Activated gamma-delta T cell treated with Interleukin-2 at 50 U/mL for 16 hours (primary cell): ENCODE measurements at regions not wholly inside any gene's neighbourhood (a gene's known extent, or its start where the extent isn't known, plus 50 kb on each side); places are given as distances from the start of the nearest gene placed in this dataset.
"Not testable (repeated sequence)": the region's sequence is repeated elsewhere in the genome, so short reads cannot be mapped to it uniquely, and the experiment has no call there.

Experiments
- DNase-seq: peaks from one replicate; pipeline ENCODE4 v3.0.0-alpha.2; 2020

GRCh38 chr1:234956821-234957329 is 171.8 kb downstream of the TOMM20 start:
- no peak for DNase-seq

GRCh38 chr1:234955107-234955731 is 173.4 kb downstream of the TOMM20 start:
- no peak for DNase-seq

DNA sequence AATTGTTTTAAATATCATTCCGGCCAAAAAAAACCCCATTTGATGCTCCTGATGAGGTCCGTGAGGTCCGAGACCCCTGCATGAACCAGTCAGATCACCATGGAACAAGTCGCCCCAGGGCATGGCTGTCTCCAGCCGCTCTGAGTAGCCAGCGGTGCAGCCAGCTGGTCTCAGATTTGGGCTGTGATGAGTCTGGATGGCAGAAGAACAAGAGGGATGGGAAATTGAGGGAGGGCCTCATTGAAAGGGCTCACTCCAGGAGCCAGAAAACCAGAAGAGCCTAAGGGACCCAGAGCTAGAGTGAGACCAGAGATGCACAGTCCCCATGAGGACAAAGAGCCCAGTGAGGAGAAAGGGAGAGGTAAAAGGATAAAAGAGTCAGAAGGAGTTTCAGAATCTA is 174.0 kb downstream of the TOMM20 start:
- no peak for DNase-seq

GRCh38 chr1:234953655-234954405 is 174.8 kb downstream of the TOMM20 start:
- DNase-seq = no peak

GRCh38 chr1:234950598-234950997 is 178.0 kb downstream of the TOMM20 start:
- no peak for DNase-seq

DNA sequence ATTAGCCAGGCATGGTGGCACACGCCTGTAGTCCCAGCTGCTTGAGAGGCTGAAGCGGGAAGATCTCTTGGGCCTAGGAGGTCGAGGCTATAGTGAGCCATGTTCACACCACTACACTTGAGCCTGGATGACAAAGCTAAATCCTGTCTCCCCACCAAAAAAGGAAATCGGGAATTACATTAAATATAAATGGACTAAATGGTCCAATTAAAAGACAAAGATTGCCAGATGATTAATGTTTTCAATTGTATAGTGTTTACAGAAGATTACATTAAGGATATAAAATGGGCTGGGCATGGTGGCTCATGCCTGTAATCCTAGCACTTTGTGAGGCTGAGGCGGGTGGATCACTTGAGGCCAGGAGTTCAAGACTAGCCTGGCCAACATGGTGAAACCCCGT is 179.1 kb downstream of the TOMM20 start:
- not testable (repeated sequence) for DNase-seq

- no peak for DNase-seq
These were observed 183.9 kb downstream of the TOMM20 start for GRCh38 chr1:234944439-234945344.

DNA sequence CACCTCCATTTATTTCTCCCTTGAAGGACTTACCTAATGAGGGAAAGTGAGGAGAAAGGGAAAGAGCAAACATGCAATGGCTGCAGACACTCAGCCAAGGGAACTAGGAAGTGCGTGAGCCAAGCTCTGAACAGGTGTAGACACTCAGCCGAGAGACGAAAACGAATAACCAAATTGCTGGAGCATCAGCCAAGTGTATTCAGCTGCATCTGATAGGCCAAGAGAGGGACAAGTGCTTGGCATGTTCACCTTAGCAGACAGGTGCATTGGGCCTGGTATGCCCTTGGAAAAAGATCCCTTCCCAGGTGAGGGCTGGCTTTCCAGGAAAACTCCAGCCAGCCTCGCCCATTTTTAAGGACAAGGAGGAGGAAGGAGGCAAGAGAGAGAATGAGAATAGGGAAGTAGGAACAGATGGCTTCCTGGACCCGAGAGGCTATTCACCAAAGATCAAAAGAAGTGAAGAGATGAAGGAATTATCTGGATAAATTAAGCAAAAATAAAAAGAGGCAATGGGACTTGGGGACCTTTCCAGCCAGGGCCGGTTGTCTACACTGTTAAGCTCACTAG is 184.7 kb downstream of the TOMM20 start:
- no peak for DNase-seq

- DNase-seq = no peak
These were observed 185.6 kb downstream of the TOMM20 start for GRCh38 chr1:234942879-234943506.

DNA sequence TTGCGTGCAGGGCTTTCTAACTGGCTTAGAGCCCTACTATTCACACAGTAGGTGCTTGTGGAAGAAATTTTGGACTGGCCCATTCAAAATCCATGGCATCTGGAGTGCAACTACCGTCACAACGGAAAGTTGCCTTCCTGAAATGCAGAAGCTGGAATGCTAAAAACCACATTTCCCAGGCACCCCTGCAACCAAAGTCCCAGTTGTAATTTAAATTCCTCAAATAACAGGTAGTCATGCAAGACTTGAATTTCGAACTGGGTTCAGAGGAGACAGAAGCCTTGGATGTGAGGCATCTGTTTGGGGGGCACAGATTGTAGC is 186.7 kb downstream of the TOMM20 start:
- no peak for DNase-seq

DNA sequence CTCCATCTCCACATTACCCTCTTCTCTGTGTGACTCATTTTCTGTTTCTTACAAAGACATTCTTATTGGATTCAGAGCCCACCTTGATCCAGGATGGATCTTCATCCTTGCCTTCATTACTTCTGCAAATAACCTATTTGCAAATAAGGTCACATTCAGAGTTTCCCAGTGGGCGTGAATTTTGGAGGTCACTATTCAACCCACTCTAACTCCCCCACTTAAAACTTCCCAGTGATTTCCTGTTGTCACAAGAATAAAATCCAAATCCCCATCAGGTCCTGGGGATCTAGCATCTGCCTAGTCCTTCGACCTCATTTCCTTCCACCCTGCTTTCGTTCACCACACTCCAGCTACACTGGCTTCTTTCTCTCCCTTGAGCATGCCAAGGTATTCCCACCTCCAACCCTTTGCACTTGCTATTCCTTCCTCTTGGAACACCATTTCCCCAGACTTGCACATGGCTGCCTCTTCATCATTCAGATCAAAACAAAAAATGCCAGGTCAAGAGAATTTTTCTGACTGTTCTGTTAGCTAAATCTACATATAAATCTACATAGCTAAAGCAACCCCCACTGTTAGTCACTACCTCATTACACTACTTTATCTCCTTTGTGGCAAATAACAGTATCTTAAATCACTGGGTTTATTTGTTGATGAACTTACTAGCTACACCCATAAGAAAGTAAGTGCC is 187.2 kb downstream of the TOMM20 start:
- DNase-seq = no peak

GRCh38 chr1:234940841-234941240 is 187.8 kb downstream of the TOMM20 start:
- no peak for DNase-seq

- DNase-seq = no peak
These were observed 189.7 kb downstream of the TOMM20 start for GRCh38 chr1:234938924-234939323.

DNA sequence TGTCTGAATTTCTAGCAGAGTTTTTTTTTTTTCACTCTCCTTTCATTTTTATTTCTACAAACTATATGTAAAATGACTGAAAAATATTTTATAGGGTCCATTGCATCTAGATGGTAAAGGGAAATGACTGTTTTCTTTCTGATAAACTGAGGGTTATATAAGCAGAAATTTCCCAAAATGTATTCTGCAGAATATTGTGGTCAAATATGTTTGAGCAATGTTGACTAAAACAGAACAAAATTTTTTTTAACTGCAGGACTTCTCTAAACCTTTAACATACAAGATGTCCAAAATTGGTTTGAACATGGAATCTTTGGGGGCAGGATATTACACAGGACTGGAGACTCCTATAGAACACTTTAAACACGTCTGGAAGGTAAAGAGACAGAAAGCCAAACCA is 190.5 kb downstream of the TOMM20 start:
- no peak for DNase-seq

GRCh38 chr1:234936612-234937389 is 191.8 kb downstream of the TOMM20 start:
- DNase-seq = no peak

- DNase-seq = no peak
These were observed 194.0 kb downstream of the TOMM20 start for GRCh38 chr1:234934611-234935033.

DNA sequence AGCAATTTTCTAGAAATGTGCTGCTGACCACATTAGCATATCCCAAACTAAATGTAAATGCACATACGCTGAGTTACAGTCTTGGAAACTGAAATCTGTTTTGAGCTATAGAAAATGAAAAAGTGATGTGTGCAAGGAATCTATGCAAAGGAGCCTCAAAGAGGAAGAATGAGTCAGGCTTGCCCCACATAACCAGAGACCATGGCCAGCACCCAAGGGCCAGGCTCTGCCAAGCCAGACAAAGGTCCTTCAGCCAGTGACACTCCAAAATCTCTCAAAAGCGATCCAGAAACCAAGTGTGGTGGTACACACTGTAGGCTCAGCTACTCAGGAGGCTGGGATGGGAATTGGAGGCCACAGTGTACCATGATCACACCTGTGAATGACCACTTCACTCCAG is 195.2 kb downstream of the TOMM20 start:
- no peak for DNase-seq

DNA sequence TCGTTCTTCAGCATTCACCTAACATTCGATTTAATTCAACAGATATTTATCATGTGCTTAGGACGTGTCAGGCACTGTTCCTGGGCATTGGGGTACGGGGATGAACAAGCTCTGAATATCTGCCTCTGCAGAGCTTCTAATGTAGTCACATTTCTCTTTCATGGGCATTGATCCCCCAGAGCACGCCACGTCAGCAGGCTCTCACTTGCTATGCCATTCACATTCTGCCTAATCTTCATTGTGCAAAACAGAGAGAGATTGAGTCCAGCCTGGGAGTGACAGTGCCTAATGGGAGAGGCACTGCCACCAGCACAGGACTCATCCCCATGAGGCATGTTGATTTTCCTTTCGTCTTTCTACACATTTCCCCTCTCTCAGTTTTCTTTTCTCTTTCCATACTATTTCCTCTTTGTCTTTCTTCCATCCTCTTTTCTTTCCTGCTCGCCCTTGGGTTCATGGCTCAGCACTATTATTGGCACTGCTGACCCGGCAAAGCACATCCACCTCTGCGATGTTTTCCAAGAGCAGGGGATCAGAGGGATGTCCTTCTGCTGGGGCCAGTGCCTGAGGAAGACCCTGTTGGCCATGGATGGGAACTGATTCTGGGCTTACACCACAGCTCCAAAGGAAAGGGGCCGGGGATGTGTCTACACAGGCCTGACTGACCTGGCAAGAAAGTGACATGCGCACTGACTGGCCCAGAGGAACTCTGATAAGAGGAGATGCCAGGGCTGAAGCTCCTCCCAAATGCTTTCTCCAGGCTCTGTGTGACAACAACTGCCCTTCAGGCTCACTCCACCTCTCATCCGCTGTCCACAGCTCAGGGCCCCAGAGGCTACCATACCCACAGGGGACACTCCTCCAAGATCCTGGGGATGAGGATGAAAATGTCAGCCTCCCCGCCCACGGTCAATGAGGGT is 195.9 kb downstream of the TOMM20 start:
- DNase-seq = no peak

GRCh38 chr1:234932106-234932505 is 196.5 kb downstream of the TOMM20 start:
- no peak for DNase-seq

DNA sequence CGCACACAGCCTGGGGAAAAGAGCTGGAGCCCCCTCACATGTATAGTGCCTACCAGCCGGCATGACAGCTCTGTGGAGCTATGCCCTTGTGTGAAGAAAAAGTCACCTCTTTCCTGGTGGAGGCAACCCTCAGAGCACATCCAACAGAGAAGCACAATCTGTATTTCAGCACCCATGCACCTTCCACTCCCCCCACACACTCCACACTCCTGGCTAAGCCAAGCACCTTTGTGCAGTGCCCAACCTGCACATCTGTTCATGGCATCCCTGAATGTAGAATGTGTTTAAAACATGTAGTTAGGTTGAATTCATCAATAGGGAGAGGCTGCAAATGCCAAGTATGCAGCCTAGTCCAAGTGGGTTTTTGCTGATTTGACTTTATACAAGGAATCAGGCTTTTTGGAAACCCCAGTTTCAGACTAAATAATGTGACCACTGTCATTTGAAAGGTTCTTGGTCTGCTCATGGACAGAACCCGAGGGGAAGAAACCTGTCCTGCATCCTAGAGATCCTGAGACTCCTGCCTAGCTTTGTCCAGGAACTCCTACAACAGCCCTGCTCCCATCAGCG is 197.1 kb downstream of the TOMM20 start:
- DNase-seq = no peak
